ENCODE measurements at regions not wholly inside any gene's neighbourhood (a gene's known extent, or its start where the extent isn't known, plus 50 kb on each side); places are given as distances from the start of the nearest gene placed in this dataset.

DNA sequence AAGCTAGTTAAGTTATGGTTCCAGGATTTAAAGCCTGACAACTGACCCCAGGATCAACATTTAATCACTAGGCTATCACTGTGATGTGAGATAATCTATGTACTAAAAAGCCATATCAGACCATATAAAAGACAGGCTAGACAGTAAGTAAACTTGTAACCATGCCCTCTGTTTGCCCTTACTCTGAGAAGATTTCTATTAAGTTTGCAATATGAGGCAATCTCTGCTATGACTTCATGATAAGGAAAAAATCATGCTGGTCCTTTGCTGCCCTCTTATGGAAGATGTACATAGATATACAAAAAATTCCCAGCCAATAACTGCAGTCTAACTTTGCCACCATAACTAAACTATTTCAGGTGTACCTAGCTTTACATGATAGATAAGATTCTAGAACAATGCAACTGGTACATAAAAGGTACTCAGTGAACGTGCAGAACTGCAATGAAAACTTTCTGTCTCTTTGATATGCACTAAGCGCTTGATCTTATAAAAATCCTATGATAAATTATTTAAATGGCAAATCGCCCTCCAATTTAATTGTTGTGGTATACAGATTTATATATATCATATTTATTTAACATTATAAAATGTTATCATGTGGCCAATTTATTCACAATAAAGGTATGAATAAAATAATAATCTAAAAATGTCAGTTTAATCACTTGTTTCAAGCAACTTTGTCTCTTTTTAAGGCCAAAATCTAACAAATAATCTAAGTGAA lies 70.5 kb downstream of the FAM217A start:
- WGBS (ENCODE audit: insufficient coverage, low coverage, missing lambda C conversion rate), result 63% methylated on average over 3 of the region's 3 CpGs
- Histone ChIP-seq H3K4me2 (ENCODE audit: insufficient read depth, low read length) (no peak overlapping the region), H3K4me3 (no peak overlapping the region), H4K20me1 (replicated peaks; ENCODE audit: control insufficient read depth, insufficient read depth, low read length) (no peaks in the 10 kb centered on the region; the same call in 1 of the 2 replicates), H3K27ac (ENCODE audit: extremely low read depth, low read depth, low read length) (no peak overlapping the region; the same call in 2 of the 3 replicates), H3K9me3 (replicated peaks; ENCODE audit: control insufficient read depth, insufficient read depth, low read depth, low read length) (no peaks in the 10 kb centered on the region), H3K9me1 (ENCODE audit: control insufficient read depth, insufficient read depth, low read length) (no peaks in the 10 kb centered on the region), H2AFZ (ENCODE audit: low read depth, low read length) (no peak overlapping the region), H3K4me1 (replicated peaks in 1 of 2; ENCODE audit: control insufficient read depth in 2 of 2, insufficient read depth in 2 of 2, low read length in 2 of 2) (peaks cover 0 to 9% of the 10 kb centered on the region in 2 experiments; a peak in 3 of 5 replicates), H3K9ac (ENCODE audit: insufficient read depth in 1 of 2, low read depth in 2 of 2, low read length in 2 of 2) (no peak overlapping the region), H3K27me3 (ENCODE audit: control insufficient read depth in 2 of 2, insufficient read depth in 2 of 2, low read length in 2 of 2) (no peaks in the 10 kb centered on the region), H3K79me2 (ENCODE audit: control insufficient read depth, insufficient read depth, low read length) (peaks cover 32% of the 10 kb centered on the region), H3K36me3 (ENCODE audit: control insufficient read depth, insufficient read depth, low read length) (peaks cover 14% of the 10 kb centered on the region; the same call in 2 of the 3 replicates)
- no peak for FAIRE-seq
- intact Hi-C loops (cut with micrococcal nuclease), result loop anchor here (5.0 kb wide), 1 partner anchor 266 kb away; no protein-coding TSS in a partner anchor
- DNase-seq (ENCODE audit: extremely low read depth in 1 of 4, low spot score in 3 of 4), result peak in 3 of 4 experiments; percentile 24 to 50 (median 38)
- in situ Hi-C loops (cut with MboI), result no loop called here
- peak; percentile 58 for ATAC-seq
- ChIA-PET POLR2A (interaction anchor here (0.7 to 1.7 kb wide), 4 partner anchors 10 to 41 kb away, joined by 3 to 7 read pairs (median 5); a partner anchor contains a TSS), CTCF (ENCODE audit: low intra/inter-chr PET ratio) (interaction anchor here (0.8 to 1.9 kb wide), 5 partner anchors 17 to 266 kb away, joined by 3 to 22 read pairs (median 3); no protein-coding TSS in a partner anchor)
- BruUV-seq (replicated peaks), result no TSS peak
- no peak for TF ChIP-seq MCM7 (IDR thresholded peaks at IDR 0.05)
- TF ChIP-seq ZNF76 (CRISPR knock-in tag; IDR thresholded peaks at IDR 0.05; ENCODE audit: borderline replicate concordance), result no peak
- no peak for TF ChIP-seq IRF2 (CRISPR knock-in tag; IDR thresholded peaks at IDR 0.05)
- TF ChIP-seq TEAD1 (CRISPR knock-in tag; IDR thresholded peaks at IDR 0.05), result peak in 1 of 2 experiments; percentile 17; a peak in 1 of 4 replicates
- no peak for TF ChIP-seq ZFP36 (IDR thresholded peaks at IDR 0.05; ENCODE audit: low read depth, low read length, partially characterized antibody)
- TF ChIP-seq NCOR1 (IDR thresholded peaks at IDR 0.05), result no peak
- no peak for TF ChIP-seq ZBTB26 (CRISPR knock-in tag; IDR thresholded peaks at IDR 0.05)
- no peak for TF ChIP-seq CCNT2 (IDR thresholded peaks at IDR 0.05; ENCODE audit: borderline replicate concordance, extremely low read depth, insufficient read length, low read depth, low read length)
- TF ChIP-seq RBM15 (IDR thresholded peaks at IDR 0.05; ENCODE audit: insufficient read depth, low read length), result no peak
- no peak for TF ChIP-seq PRMT5 (CRISPR knock-in tag; IDR thresholded peaks at IDR 0.05)
- no peak for TF ChIP-seq ATF2 (CRISPR knock-in tag; IDR thresholded peaks at IDR 0.05)
- TF ChIP-seq PHB2 (IDR thresholded peaks at IDR 0.05; ENCODE audit: low read depth), result no peak
- TF ChIP-seq DNMT1 (IDR thresholded peaks at IDR 0.05), result no peak
- TF ChIP-seq, protein P1, sequence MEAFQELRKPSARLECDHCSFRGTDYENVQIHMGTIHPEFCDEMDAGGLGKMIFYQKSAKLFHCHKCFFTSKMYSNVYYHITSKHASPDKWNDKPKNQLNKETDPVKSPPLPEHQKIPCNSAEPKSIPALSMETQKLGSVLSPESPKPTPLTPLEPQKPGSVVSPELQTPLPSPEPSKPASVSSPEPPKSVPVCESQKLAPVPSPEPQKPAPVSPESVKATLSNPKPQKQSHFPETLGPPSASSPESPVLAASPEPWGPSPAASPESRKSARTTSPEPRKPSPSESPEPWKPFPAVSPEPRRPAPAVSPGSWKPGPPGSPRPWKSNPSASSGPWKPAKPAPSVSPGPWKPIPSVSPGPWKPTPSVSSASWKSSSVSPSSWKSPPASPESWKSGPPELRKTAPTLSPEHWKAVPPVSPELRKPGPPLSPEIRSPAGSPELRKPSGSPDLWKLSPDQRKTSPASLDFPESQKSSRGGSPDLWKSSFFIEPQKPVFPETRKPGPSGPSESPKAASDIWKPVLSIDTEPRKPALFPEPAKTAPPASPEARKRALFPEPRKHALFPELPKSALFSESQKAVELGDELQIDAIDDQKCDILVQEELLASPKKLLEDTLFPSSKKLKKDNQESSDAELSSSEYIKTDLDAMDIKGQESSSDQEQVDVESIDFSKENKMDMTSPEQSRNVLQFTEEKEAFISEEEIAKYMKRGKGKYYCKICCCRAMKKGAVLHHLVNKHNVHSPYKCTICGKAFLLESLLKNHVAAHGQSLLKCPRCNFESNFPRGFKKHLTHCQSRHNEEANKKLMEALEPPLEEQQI (IDR thresholded peaks at IDR 0.05), result no peak
- TF ChIP-seq TRIM24 (IDR thresholded peaks at IDR 0.05), result peak in 1 of 2 experiments; percentile 68; a peak in 2 of 4 replicates
